ENCODE measurements at regions not wholly inside any gene's neighbourhood (a gene's known extent, or its start where the extent isn't known, plus 50 kb on each side); places are given as distances from the start of the nearest gene placed in this dataset.
"Not testable (repeated sequence)": the region's sequence is repeated elsewhere in the genome, so short reads cannot be mapped to it uniquely, and the experiment has no call there.

GRCh38 chr5:36535859-36536615 is 70.4 kb upstream of the SLC1A3 start:
- DNase-seq: no peak

- no peak for DNase-seq
These were observed 69.8 kb upstream of the SLC1A3 start for GRCh38 chr5:36536616-36537005.

GRCh38 chr5:36537724-36538123 is 68.7 kb upstream of the SLC1A3 start:
- DNase-seq: no peak

GRCh38 chr5:36552651-36553393 is 53.6 kb upstream of the SLC1A3 start:
- DNase-seq: no peak

- not testable (repeated sequence) for DNase-seq
These were observed 51.4 kb upstream of the SLC1A3 start for GRCh38 chr5:36555035-36555434.
